Fibroblast of mammary gland (primary cell): ENCODE measurements at regions not wholly inside any gene's neighbourhood (a gene's known extent, or its start where the extent isn't known, plus 50 kb on each side); places are given as distances from the start of the nearest gene placed in this dataset.

Experiments
- DNase-seq: peaks from one replicate; pipeline ENCODE4 v3.0.0-alpha.2; 2010; ENCODE audit warnings: low read depth
- H3K4me3 ChIP-seq: 2 replicates; pipeline ENCODE4 v1.5.1; 2011; ENCODE audit warnings: low read depth, mild to moderate bottlenecking, low read length, moderate library complexity; ENCODE audit not compliant: control insufficient read depth
- TF ChIP-seq, protein P1 (sequence below): conservative IDR thresholded peaks from 2 replicates; pipeline ENCODE4 v1.5.1; 2011; ENCODE audit warnings: low read depth, low read length, inconsistent platforms; ENCODE audit not compliant: control insufficient read depth, insufficient read depth

DNA sequence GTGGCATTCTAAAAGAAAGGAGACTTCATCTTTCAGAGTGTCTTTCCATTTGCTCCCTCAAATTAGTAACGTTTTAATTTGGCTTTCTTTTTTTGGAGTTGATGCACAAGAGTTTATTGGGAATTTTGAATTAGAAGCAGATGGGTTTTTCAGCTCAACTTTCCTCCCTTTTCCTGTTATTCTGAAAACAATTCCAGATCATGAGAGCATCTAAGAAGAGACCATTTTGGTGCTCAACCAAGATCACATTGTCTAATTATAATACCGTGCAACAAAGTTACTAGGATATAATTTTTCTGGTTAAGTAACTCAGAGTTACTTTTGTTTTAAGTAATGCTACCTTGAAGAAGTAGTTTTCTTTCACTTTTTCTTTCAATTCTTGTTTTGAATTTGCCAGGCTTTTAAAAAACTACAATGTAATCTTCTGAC, 396.6 kb upstream of the KLF6 start:
- no peak overlapping the region for H3K4me3 ChIP-seq
- TF ChIP-seq, protein P1, sequence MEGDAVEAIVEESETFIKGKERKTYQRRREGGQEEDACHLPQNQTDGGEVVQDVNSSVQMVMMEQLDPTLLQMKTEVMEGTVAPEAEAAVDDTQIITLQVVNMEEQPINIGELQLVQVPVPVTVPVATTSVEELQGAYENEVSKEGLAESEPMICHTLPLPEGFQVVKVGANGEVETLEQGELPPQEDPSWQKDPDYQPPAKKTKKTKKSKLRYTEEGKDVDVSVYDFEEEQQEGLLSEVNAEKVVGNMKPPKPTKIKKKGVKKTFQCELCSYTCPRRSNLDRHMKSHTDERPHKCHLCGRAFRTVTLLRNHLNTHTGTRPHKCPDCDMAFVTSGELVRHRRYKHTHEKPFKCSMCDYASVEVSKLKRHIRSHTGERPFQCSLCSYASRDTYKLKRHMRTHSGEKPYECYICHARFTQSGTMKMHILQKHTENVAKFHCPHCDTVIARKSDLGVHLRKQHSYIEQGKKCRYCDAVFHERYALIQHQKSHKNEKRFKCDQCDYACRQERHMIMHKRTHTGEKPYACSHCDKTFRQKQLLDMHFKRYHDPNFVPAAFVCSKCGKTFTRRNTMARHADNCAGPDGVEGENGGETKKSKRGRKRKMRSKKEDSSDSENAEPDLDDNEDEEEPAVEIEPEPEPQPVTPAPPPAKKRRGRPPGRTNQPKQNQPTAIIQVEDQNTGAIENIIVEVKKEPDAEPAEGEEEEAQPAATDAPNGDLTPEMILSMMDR, result no peak
- DNase-seq, result peak; percentile 47

DNA sequence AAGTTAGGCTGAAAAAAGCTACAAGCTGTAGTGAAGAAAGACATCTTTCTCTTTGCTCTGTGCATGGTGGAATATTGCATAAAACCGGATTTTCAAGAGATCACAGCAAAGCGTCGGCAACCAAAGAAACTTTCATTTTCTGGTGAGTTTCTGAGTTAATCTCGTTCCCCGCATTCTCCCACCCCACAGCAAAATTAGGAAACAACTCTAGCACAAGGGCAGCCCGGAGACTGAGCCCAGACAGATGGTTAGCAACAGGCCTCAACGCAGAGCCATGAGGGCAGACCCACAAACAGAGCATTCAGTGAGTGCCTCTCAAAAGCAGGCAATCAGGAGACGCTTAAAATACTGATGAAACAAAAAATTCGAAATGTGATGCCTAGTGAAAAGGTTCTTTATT, 396.1 kb upstream of the KLF6 start:
- H3K4me3 ChIP-seq, result no peak overlapping the region
- DNase-seq, result no peak
- TF ChIP-seq, protein P1, result no peak

DNA sequence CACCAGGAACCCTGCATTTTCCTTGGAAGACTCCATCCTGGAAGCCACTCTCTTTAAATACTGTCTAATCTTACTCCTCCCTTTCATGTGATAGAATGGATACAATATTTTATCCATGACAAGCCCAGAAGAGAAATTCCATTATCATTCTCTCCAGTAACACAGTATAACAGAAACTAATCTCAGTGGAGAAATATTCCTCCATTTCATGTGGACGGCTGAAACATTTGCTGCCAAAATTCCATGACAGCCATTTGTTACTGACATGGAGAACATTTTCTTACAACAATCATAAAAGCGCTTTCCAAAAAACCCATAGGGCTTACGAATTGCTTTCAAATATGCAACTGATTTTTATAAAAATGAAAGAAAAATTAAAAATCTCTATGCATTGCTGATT, 392.8 kb upstream of the KLF6 start:
- no peak for DNase-seq
- TF ChIP-seq, protein P1, result no peak
- H3K4me3 ChIP-seq, result no peak overlapping the region

DNA sequence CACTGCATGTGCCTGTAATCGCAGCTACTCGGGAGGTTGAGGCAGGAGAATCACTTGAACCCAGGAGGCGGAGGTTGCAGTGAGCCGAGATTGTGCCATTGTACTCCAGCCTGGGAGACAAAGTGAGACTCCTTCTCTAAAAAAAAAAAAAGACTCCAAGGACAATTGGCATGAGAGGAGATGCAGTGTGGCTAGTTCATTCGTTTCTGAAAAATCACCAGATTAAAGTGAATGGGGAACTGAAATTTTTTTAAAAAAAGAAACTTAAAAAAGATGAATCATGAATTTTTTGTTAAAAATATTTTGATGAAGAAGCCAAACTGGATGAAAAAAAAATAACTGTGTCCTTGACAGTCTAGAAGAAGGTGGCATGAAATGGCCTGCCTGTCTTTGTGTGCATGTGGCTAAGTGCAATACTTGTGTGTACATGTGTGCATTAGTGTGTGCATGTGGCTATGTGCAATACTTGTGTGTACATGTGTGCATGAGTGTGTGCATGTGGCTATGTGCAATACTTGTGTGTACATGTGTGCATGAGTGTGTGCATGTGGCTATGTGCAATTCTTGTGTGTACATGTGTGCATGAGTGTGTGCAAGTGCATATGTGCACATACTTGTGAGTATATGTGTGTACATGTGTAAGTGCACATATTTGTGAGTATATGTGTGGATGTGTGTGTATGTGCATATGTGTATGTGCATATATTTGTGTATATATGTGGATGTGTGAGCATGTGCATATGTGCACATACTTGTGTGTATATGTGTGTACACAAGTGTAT, 391.7 kb upstream of the KLF6 start:
- TF ChIP-seq, protein P1, result no peak
- no peak overlapping the region for H3K4me3 ChIP-seq
- no peak for DNase-seq

DNA sequence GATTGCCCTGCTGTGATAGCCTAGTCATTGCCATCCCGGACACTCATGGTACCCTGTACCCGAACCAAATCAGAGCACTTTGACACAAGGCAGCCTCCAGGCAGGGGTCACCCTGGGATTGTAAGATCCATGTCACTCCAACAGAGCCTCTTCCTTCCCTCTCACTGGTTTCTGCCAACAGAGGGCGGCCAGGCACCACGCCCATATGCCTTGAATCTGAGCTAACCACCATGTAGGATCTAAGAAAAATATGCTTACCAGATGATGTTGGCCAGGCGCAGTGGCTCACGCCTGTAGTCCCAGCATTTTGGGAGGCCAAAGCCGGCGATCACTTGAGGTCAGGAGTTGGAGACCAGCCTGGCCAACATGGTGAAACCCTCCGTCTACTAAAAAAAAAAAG, 389.2 kb upstream of the KLF6 start:
- peak; percentile 23 for DNase-seq
- H3K4me3 ChIP-seq, result no peak overlapping the region
- TF ChIP-seq, protein P1, result no peak

DNA sequence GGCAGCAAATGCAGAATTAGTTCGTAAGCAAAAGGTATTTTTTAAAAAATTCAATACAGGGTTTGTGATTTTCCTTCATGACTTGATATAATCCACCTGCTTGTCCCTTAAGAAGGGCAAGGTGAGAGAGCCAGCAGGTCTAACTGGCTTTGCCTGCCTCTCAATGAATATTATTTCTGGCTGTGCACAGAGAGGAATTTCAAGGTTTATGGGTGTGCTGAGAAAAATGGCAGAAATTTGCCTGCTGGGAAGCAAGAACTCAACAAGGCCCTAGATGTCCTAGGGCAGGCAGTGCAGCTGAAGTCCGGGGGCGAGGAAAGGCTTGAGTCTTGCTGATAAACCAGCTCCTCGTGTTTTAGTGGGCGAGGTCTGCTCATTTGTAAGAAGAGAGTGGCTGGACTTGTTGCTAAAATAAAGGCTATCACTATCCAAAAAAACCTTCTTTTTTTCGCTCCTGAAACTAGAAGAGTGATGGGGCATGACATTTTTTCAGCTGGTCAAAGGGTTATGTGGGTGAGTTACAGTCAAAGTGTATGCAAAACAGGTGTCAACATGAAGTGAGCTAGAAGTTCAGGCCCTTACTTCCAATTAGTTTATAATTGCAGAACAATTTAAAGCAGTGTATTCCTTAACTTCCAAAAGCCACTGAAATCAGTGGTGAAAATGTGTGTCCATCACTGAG, 385.8 kb upstream of the KLF6 start:
- TF ChIP-seq, protein P1, result no peak
- no peak overlapping the region for H3K4me3 ChIP-seq
- no peak for DNase-seq
